Fibroblast of villous mesenchyme (primary cell): ENCODE measurements at regions not wholly inside any gene's neighbourhood (a gene's known extent, or its start where the extent isn't known, plus 50 kb on each side); places are given as distances from the start of the nearest gene placed in this dataset.

Source experiments
- DNase-seq: peaks from one replicate; pipeline ENCODE4 v3.0.0-alpha.2; 2010; ENCODE audit warnings: low read depth
- H3K4me3 ChIP-seq: 2 replicates; pipeline ENCODE4 v1.5.1; 2011; ENCODE audit warnings: low read depth, mild to moderate bottlenecking, low read length
- TF ChIP-seq, protein P1 (sequence below): IDR thresholded peaks from 2 replicates; pipeline ENCODE4 v1.5.1; 2012; ENCODE audit warnings: low read depth, mild to moderate bottlenecking, low read length; ENCODE audit not compliant: insufficient read depth

DNA sequence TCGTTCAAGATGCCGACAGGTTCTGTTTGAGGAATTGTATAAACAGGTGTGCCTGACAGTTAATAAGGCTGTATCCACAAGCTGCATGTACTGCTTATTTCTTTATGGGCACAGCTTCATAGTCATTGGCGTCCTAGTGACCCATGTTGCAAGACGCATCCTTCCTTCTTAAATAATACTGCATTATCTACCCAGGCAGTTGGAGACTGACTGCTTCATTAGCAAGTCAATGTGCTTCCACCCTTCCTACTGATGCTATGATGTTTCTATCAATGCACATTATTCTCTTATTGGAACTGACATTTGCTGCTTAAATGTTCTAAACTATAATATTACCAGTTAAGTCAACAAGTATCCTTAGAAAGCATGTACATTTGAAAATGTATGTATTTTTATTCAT, 950.0 kb upstream of the MIR17HG start:
- no peak overlapping the region for H3K4me3 ChIP-seq
- TF ChIP-seq, protein P1, sequence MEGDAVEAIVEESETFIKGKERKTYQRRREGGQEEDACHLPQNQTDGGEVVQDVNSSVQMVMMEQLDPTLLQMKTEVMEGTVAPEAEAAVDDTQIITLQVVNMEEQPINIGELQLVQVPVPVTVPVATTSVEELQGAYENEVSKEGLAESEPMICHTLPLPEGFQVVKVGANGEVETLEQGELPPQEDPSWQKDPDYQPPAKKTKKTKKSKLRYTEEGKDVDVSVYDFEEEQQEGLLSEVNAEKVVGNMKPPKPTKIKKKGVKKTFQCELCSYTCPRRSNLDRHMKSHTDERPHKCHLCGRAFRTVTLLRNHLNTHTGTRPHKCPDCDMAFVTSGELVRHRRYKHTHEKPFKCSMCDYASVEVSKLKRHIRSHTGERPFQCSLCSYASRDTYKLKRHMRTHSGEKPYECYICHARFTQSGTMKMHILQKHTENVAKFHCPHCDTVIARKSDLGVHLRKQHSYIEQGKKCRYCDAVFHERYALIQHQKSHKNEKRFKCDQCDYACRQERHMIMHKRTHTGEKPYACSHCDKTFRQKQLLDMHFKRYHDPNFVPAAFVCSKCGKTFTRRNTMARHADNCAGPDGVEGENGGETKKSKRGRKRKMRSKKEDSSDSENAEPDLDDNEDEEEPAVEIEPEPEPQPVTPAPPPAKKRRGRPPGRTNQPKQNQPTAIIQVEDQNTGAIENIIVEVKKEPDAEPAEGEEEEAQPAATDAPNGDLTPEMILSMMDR, result no peak
- DNase-seq, result no peak

DNA sequence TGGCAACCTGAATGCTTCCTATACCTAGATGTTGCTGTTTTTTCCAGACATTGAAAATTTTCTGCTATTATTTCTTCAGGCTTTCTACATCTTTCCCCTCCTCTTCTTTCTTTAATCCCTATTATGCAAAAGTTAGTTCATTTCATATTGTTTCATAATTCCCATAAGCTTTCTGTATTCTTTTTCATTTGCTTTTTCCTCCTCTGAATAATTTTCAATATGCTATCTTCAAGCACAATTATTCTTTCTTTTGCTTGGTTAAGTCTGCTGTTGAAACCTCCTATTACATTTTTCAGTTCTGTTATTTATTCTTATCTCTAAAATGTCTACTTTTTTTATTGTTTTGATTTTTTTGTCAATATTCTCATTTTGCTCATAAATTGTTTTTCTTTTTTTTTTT, 947.1 kb upstream of the MIR17HG start:
- no peak overlapping the region for H3K4me3 ChIP-seq
- TF ChIP-seq, protein P1, result no peak
- no peak for DNase-seq

DNA sequence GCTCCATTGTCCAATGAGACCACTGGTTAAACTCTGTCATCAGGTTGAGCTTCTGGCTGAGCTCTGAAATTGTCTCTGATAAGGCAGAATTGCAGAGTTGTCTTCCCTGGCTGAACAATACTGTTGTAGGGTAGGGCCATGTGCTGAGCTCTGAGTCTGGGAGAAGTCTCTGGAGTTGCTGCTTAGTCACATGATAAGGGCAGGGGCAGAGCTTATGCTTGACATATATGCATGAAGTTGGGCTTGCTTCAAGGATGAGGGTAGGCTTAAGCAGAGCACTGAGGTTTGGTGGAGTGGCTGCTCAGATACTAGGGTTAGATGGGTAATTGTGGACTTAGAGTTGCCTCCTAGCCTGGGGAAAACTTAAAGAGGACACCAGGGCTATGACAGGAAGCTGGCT, 946.3 kb upstream of the MIR17HG start:
- no peak overlapping the region for H3K4me3 ChIP-seq
- no peak for DNase-seq
- TF ChIP-seq, protein P1, result no peak

DNA sequence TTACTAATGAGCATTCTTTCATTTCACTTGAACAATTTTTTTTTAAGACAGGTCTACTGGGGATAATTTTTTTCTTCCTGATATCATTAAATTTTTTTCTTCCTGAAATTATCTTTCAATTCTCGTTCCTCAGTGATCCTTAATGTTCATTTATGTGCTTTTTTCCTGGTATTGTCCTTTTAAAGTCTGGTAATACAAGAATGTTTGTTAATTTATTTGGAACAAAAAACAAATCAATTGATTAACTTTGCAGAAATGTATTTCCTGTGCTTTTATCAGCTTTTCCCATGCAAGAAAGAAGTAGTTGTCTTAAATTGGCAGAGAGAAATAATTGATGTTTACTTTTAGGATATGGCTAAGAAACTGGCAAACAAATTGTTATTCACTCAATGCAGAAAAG, 945.4 kb upstream of the MIR17HG start:
- DNase-seq, result no peak
- no peak overlapping the region for H3K4me3 ChIP-seq
- TF ChIP-seq, protein P1, result no peak

DNA sequence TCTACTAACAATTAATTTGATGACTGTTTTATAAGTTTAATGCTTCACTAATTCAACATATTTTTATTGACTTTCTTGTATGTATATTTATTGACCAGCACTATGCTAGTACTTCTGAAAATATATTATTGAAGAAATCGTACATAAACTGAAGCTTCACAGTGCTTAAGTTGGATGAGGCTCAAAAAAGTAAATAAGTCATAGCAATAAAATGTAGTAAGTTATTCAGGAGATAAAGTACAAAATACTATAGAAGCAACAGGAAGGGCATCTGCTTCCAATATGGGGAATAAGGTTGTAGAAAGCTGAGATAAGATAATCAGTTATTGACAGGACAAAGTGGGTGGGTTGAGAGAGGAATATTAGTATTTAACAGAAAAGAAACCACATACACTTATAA, 944.9 kb upstream of the MIR17HG start:
- no peak overlapping the region for H3K4me3 ChIP-seq
- TF ChIP-seq, protein P1, result no peak
- no peak for DNase-seq

DNA sequence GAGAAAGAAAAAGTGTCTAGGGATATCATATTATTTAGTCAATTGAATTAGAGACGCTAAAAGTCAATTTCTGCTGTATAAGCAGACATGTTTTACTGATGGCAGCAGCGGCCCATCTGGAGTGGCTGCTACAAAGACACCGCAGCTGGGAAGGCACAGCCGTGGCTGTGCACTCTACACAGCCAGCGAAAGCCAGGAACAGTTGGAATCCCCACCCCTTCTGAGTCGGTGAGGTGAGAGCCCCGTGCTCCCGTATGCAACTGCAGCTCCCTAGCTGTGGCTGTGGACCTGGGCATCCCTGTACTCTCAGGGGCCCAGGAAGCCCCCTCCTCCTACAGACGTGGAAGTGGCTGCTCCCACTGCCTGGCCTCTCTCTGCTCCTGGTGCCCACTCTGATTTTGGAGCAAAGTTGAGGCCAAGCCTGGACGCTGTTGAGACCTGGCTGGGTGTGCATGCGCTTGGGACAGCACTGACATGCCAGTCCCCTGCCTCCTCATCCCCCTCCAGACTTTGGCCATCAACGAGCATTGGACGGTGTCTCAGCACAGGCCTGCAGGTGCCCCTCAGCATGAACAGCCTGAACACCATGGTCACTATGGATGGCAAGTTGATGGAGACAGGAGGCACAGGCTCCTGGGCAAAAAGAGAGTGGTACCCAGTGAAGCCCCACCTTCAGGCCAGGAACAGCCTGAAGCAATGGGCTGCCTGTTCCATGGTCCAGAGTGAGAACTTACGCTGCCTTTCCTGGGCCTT, 944.0 kb upstream of the MIR17HG start:
- no peak overlapping the region for H3K4me3 ChIP-seq
- DNase-seq, result no peak
- TF ChIP-seq, protein P1, result no peak

DNA sequence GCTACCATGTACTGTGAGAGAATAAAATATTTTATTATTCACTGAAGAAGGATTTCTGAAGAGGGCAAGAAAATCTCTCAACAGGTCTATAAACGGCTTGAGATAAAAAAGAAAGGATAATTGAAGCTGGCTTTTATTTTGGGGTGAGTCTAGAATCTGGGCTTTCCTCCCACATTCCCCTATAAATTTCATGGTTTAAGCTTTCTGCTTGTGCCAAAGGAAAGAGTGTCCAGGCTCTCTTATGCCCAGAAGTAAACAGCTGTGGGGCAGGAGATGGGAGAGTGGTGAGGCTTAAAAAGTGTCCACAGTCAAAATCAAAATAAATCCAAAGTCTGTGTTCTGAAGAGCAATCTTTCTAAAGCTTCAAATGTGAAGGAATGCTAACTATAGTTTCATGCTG, 942.2 kb upstream of the MIR17HG start:
- TF ChIP-seq, protein P1, result no peak
- no peak for DNase-seq
- no peak overlapping the region for H3K4me3 ChIP-seq
